Sigmoid colon (tissue), 4 donors: ENCODE measurements at regions not wholly inside any gene's neighbourhood (a gene's known extent, or its start where the extent isn't known, plus 50 kb on each side); places are given as distances from the start of the nearest gene placed in this dataset.

ENCODE experiments used
- CTCF ChIP-seq, 4 experiments: fragments of 450-650 bp in 3 of 4; fragments of 200-600 bp in 1 of 4; IDR thresholded peaks; one replicate each; pipeline ENCODE4 v1.5.1; 2016 to 2019; ENCODE audit warnings: antibody characterized with exemption in 4 of 4, mild to moderate bottlenecking in 3 of 4, moderate library complexity in 2 of 4
- EP300 ChIP-seq, 4 donors: sonication (generic); formaldehyde crosslinking; IDR thresholded peaks; one replicate each; pipeline ENCODE4 v1.6.1; 2017; ENCODE audit warnings: antibody characterized with exemption in 4 of 4
- POLR2A ChIP-seq, 2 donors: fragments of 450-650 bp; IDR thresholded peaks; one replicate each; pipeline ENCODE4 v1.6.1; 2016; ENCODE audit warnings: antibody characterized with exemption in 2 of 2, mild to moderate bottlenecking in 2 of 2, moderate library complexity in 2 of 2
- POLR2AphosphoS5 ChIP-seq, 4 donors: sonication (generic); formaldehyde crosslinking; IDR thresholded peaks; one replicate each; pipeline ENCODE4 v1.6.1; 2017; ENCODE audit warnings: antibody characterized with exemption in 4 of 4

- TF ChIP-seq POLR2A (IDR thresholded peaks at IDR 0.05) (no peak), CTCF (IDR thresholded peaks at IDR 0.05) (no peak), EP300 (IDR thresholded peaks at IDR 0.05) (no peak), POLR2AphosphoS5 (IDR thresholded peaks at IDR 0.05) (no peak)
Measured at GRCh38 chr2:234250926-234251325, 200.4 kb downstream of the SPP2 start.
